Right lobe of liver (tissue), 6 donors: ENCODE measurements at regions not wholly inside any gene's neighbourhood (a gene's known extent, or its start where the extent isn't known, plus 50 kb on each side); places are given as distances from the start of the nearest gene placed in this dataset.

Experiments
- ATAC-seq, 4 donors: fragments of 200-7000 bp; cut with Tn5 transposase; one replicate each; pipeline ENCODE4 v1.9.1; 2020; ENCODE audit warnings: mild to moderate bottlenecking in 4 of 4, moderate library complexity in 4 of 4
- DNase-seq, 3 donors: peaks; one replicate each; pipeline ENCODE4 v3.0.0-alpha.2; 2020
- H3K27ac ChIP-seq, 3 donors: fragments of 200-600 bp; one replicate each; pipeline ENCODE4 v1.8.0; 2022
- H3K27me3 ChIP-seq, 2 donors: fragments of 200-600 bp; one replicate each; pipeline ENCODE4 v1.8.0; 2022
- H3K36me3 ChIP-seq, 4 donors: fragments of 200-600 bp; sonication (generic) in 1 of 4; one replicate each; pipeline versions ENCODE4 v1.5.1 to v1.8.0; 2017 to 2022; ENCODE audit warnings: control low read depth in 1 of 4
- H3K4me1 ChIP-seq, 4 donors: fragments of 200-600 bp; sonication (generic) in 1 of 4; one replicate each; pipeline versions ENCODE4 v1.5.1 to v1.8.0; 2017 to 2022; ENCODE audit warnings: control low read depth in 1 of 4
- H3K4me3 ChIP-seq, 3 donors: fragments of 200-600 bp; one replicate each; pipeline ENCODE4 v1.8.0; 2022
- H3K9me3 ChIP-seq, 4 donors: fragments of 200-600 bp; sonication (generic) in 1 of 4; one replicate each; pipeline versions ENCODE4 v1.5.1 to v1.8.0; 2017 to 2022; ENCODE audit warnings: control low read depth in 1 of 4
- CTCF ChIP-seq, 4 donors: fragments of 200-600 bp in 3 of 4; fragments of 450-650 bp in 1 of 4; IDR thresholded peaks; one replicate each; pipeline versions ENCODE4 v1.5.1 to v1.8.0; 2016 to 2022; ENCODE audit warnings: antibody characterized with exemption in 4 of 4, mild to moderate bottlenecking in 2 of 4
- POLR2A ChIP-seq: fragments of 450-650 bp; IDR thresholded peaks from one replicate; pipeline ENCODE4 v1.6.1; 2017; ENCODE audit warnings: antibody characterized with exemption, mild to moderate bottlenecking
- WGBS: methylation state at CpG from one replicate; pipeline ENCODE4 v1.1.6; 2018; ENCODE audit warnings: low coverage, low lambda C conversion rate; ENCODE audit not compliant: insufficient coverage; ENCODE audit errors: missing lambda C conversion rate; 5-methylcytosine and 5-hydroxymethylcytosine counted together
- intact Hi-C, 2 donors: fragments of 100-400 bp; cut with DNase I; formaldehyde crosslinking; loops; one replicate each; pipeline versions ENCODE4 v1.11.2 to v1.14.1; 2022
- donor health status: DM: no; HTN: yes; CAD: no.
- donor health status: DM: no; HTN: no; CAD: no.
- donor health status: DM: no; HTN: no; CAD: no.
- donor health status: DM: no; HTN: yes; CAD: no.
- donor health status: DM: no; HTN: yes; CAD: no.

- no peak for DNase-seq
- Histone ChIP-seq H3K27me3 (no peaks in the 10 kb centered on the region), H3K9me3 (no peaks in the 10 kb centered on the region), H3K4me3 (no peak overlapping the region), H3K36me3 (no peaks in the 10 kb centered on the region), H3K4me1 (no peaks in the 10 kb centered on the region), H3K27ac (no peak overlapping the region)
- TF ChIP-seq POLR2A (no peak), CTCF (IDR thresholded peaks at IDR 0.05) (no peak)
- intact Hi-C loops: no loop called here
- 34% methylated on average over 4 of the region's 4 CpGs for WGBS
- no peak for ATAC-seq
Measured at GRCh38 chr4:144209491-144209890, 69.0 kb upstream of the GYPA start.

GRCh38 chr4:144213371-144213770, 72.9 kb upstream of the GYPA start:
- TF ChIP-seq POLR2A: no peak
- TF ChIP-seq CTCF (IDR thresholded peaks at IDR 0.05): no peak
- Histone ChIP-seq H3K4me1 (no peaks in the 10 kb centered on the region), H3K9me3 (no peaks in the 10 kb centered on the region), H3K36me3 (no peaks in the 10 kb centered on the region), H3K27ac (no peak overlapping the region), H3K27me3 (no peaks in the 10 kb centered on the region), H3K4me3 (no peak overlapping the region)
- intact Hi-C loops: no loop called here
- DNase-seq (no peak), ATAC-seq (no peak)
- 74% methylated on average over 4 of the region's 4 CpGs for WGBS

- 77% methylated on average over 1 of the region's 1 CpG for WGBS
- Histone ChIP-seq H3K27me3 (no peaks in the 10 kb centered on the region), H3K4me3 (no peak overlapping the region), H3K27ac (no peak overlapping the region), H3K4me1 (no peaks in the 10 kb centered on the region), H3K9me3 (no peaks in the 10 kb centered on the region), H3K36me3 (no peaks in the 10 kb centered on the region)
- TF ChIP-seq POLR2A: no peak
- TF ChIP-seq CTCF (IDR thresholded peaks at IDR 0.05): no peak
- intact Hi-C loops: no loop called here
- DNase-seq: no peak
- no peak for ATAC-seq
Measured at GRCh38 chr4:144223149-144223548, 82.6 kb upstream of the GYPA start.

- Histone ChIP-seq H3K4me3 (no peak overlapping the region), H3K27ac (no peak overlapping the region), H3K27me3 (no peaks in the 10 kb centered on the region), H3K4me1 (no peaks in the 10 kb centered on the region), H3K36me3 (no peaks in the 10 kb centered on the region), H3K9me3 (no peaks in the 10 kb centered on the region)
- TF ChIP-seq POLR2A: no peak
- TF ChIP-seq CTCF (IDR thresholded peaks at IDR 0.05): no peak
- ATAC-seq: no peak
- WGBS: 58% methylated on average over 2 of the region's 2 CpGs
- DNase-seq: no peak
- intact Hi-C loops: no loop called here
Measured at GRCh38 chr4:144223661-144224060, 83.1 kb upstream of the GYPA start.

GRCh38 chr4:144259285-144259684, 118.8 kb upstream of the GYPA start:
- Histone ChIP-seq H3K36me3 (no peaks in the 10 kb centered on the region), H3K4me3 (no peak overlapping the region), H3K27me3 (no peaks in the 10 kb centered on the region), H3K27ac (no peak overlapping the region), H3K9me3 (no peaks in the 10 kb centered on the region), H3K4me1 (no peaks in the 10 kb centered on the region)
- DNase-seq (no peak), ATAC-seq (no peak)
- TF ChIP-seq CTCF (IDR thresholded peaks at IDR 0.05) (no peak), POLR2A (no peak)
- 80% methylated on average over 1 of the region's 1 CpG for WGBS
- intact Hi-C loops: no loop called here
